IMR-90 (cell line): ENCODE measurements at regions not wholly inside any gene's neighbourhood (a gene's known extent, or its start where the extent isn't known, plus 50 kb on each side); places are given as distances from the start of the nearest gene placed in this dataset.

Source experiments
- ATAC-seq: fragments of 200-7000 bp; cut with Tn5 transposase; 2 replicates; pipeline ENCODE4 v1.9.1; 2020; ENCODE audit warnings: low read depth, mild to moderate bottlenecking, moderate library complexity
- BruUV-seq: library from RNA; stranded (reverse); fragments of 400-500 nt; replicated peaks from 2 replicates; lab custom pipeline; 2021; lab: Mats Ljungman, UMichigan
- CTCF ChIA-PET: fragments of 300-600 bp; formaldehyde crosslinking; extraction: SDS; loops from one replicate; lab custom pipeline; 2021; ENCODE audit warnings: antibody characterized with exemption; lab: Yijun Ruan, JAX
- POLR2A ChIA-PET: fragments of 300-600 bp; sonication (Branson Sonifier 250); formaldehyde crosslinking; loops from one replicate; lab custom pipeline; 2022; ENCODE audit warnings: antibody characterized with exemption; ENCODE audit not compliant: unreplicated experiment; lab: Charles Lee
- DNase-seq: peaks from one replicate; pipeline ENCODE4 v3.0.0; 2013
- H2AFZ ChIP-seq: replicated peaks from 2 replicates; pipeline ENCODE3; 2013; ENCODE audit warnings: low read length, mild to moderate bottlenecking; ENCODE audit not compliant: poor library complexity
- H2AK5ac ChIP-seq: 2 replicates; pipeline ENCODE4 v1.6.1; 2013; ENCODE audit warnings: low read depth, low read length, inconsistent platforms
- H2AK9ac ChIP-seq: replicated peaks from 2 replicates; pipeline ENCODE3; 2013; ENCODE audit warnings: mild to moderate bottlenecking, low read depth, low read length, moderate library complexity; ENCODE audit not compliant: poor library complexity
- H2BK120ac ChIP-seq: 2 replicates; pipeline ENCODE4 v1.6.1; 2013; ENCODE audit warnings: low read depth, low read length, inconsistent platforms
- H2BK15ac ChIP-seq: 3 replicates; pipeline ENCODE4 v1.6.1; 2013; ENCODE audit warnings: low read depth, low read length, inconsistent platforms
- H2BK20ac ChIP-seq: 2 replicates; pipeline ENCODE4 v1.6.1; 2013; ENCODE audit warnings: low read depth, mild to moderate bottlenecking, inconsistent platforms, low read length, moderate library complexity
- H2BK5ac ChIP-seq: 2 replicates; pipeline ENCODE4 v1.6.1; 2013; ENCODE audit warnings: mild to moderate bottlenecking, low read depth, low read length, inconsistent platforms; ENCODE audit not compliant: poor library complexity, severe bottlenecking
- H3K14ac ChIP-seq: replicated peaks from 2 replicates; pipeline ENCODE4 v1.6.1; 2013; ENCODE audit warnings: low read depth, low read length, inconsistent platforms
- H3K18ac ChIP-seq: 2 replicates; pipeline ENCODE4 v1.6.1; 2013; ENCODE audit warnings: low read depth, low read length, control low read depth
- H3K23ac ChIP-seq: 2 replicates; pipeline ENCODE4 v1.6.1; 2013; ENCODE audit warnings: low read depth, low read length, inconsistent platforms
- H3K27ac ChIP-seq: 2 replicates; pipeline ENCODE4 v1.5.1; 2013; ENCODE audit warnings: mild to moderate bottlenecking, control low read depth, low read length; ENCODE audit not compliant: insufficient read depth
- H3K27me3 ChIP-seq: 2 replicates; pipeline ENCODE4 v1.6.1; 2013; ENCODE audit warnings: low read length; ENCODE audit not compliant: control insufficient read depth, insufficient read depth
- H3K36me3 ChIP-seq: 2 replicates; pipeline ENCODE4 v1.6.1; 2013; ENCODE audit warnings: low read length, mixed read lengths; ENCODE audit not compliant: control insufficient read depth, insufficient read depth
- H3K4ac ChIP-seq: 2 replicates; pipeline ENCODE4 v1.6.1; 2013; ENCODE audit warnings: low read depth, low read length, inconsistent platforms
- H3K4me1 ChIP-seq: 2 replicates; pipeline ENCODE4 v1.6.1; 2013; ENCODE audit warnings: low read length, mixed read lengths; ENCODE audit not compliant: control insufficient read depth, insufficient read depth
- H3K4me2 ChIP-seq: 2 replicates; pipeline ENCODE4 v1.6.1; 2013; ENCODE audit warnings: low read depth, mild to moderate bottlenecking, control low read depth, low read length, moderate library complexity
- H3K4me3 ChIP-seq: 2 replicates; pipeline ENCODE4 v1.5.1; 2013; ENCODE audit warnings: low read depth, mild to moderate bottlenecking, control low read depth, low read length, moderate library complexity; ENCODE audit not compliant: insufficient read depth
- H3K56ac ChIP-seq: 2 replicates; pipeline ENCODE4 v1.6.1; 2013; ENCODE audit warnings: low read length, inconsistent platforms; ENCODE audit not compliant: insufficient read depth; ENCODE audit errors: extremely low read depth
- H3K79me1 ChIP-seq, 2 experiments: 2 replicates each; pipeline ENCODE4 v1.6.1; 2013; ENCODE audit warnings: low read length in 2 of 2, inconsistent platforms in 1 of 2, low read depth in 1 of 2
- H3K9ac ChIP-seq: 2 replicates; pipeline ENCODE4 v1.6.1; 2013; ENCODE audit warnings: low read depth, low read length, control low read depth
- H3K9me1 ChIP-seq: 2 replicates; pipeline ENCODE4 v1.6.1; 2013; ENCODE audit warnings: low read length, inconsistent platforms; ENCODE audit not compliant: insufficient read depth
- H3K9me3 ChIP-seq: 2 replicates; pipeline ENCODE4 v1.6.1; 2013; ENCODE audit warnings: low read length; ENCODE audit not compliant: control insufficient read depth, insufficient read depth
- H4K20me1 ChIP-seq: 2 replicates; pipeline ENCODE4 v1.6.1; 2013; ENCODE audit warnings: low read length, inconsistent platforms; ENCODE audit not compliant: insufficient read depth
- H4K5ac ChIP-seq: 2 replicates; pipeline ENCODE4 v1.6.1; 2013; ENCODE audit warnings: mild to moderate bottlenecking, low read depth, low read length, control low read depth
- H4K8ac ChIP-seq, 2 experiments: 2 replicates each; pipeline ENCODE4 v1.6.1; 2013; ENCODE audit warnings: low read depth in 2 of 2, low read length in 2 of 2, control low read depth in 1 of 2, inconsistent platforms in 1 of 2
- H4K91ac ChIP-seq: 2 replicates; pipeline ENCODE4 v1.6.1; 2013; ENCODE audit warnings: low read depth, low read length, inconsistent platforms; ENCODE audit not compliant: insufficient read depth
- BHLHE40 ChIP-seq: fragments of 150-350 bp; IDR thresholded peaks from 2 replicates; pipeline ENCODE4 v1.6.1; 2016; ENCODE audit warnings: mild to moderate bottlenecking, low read depth, low read length
- CEBPB ChIP-seq: IDR thresholded peaks from 2 replicates; pipeline ENCODE4 v1.6.1; 2012; ENCODE audit warnings: low read depth, low read length, improper control_type of control experiment
- CHD1 ChIP-seq: IDR thresholded peaks from 2 replicates; pipeline ENCODE4 v1.6.1; 2012; ENCODE audit warnings: low read depth, low read length, improper control_type of control experiment
- FOS ChIP-seq: fragments of 150-350 bp; IDR thresholded peaks from 2 replicates; pipeline ENCODE4 v1.6.1; 2016; ENCODE audit warnings: low read depth, low read length
- MAFK ChIP-seq: IDR thresholded peaks from 2 replicates; pipeline ENCODE4 v1.6.1; 2012; ENCODE audit warnings: low read depth, low read length, improper control_type of control experiment
- MAZ ChIP-seq: IDR thresholded peaks from 2 replicates; pipeline ENCODE4 v1.6.1; 2012; ENCODE audit warnings: low read depth, mild to moderate bottlenecking, low read length, improper control_type of control experiment, moderate library complexity, borderline replicate concordance
- NFE2L2 ChIP-seq: fragments of 150-350 bp; IDR thresholded peaks from 2 replicates; pipeline ENCODE4 v1.6.1; 2016; ENCODE audit warnings: low read depth, mild to moderate bottlenecking, low read length
- POLR2A ChIP-seq: IDR thresholded peaks from 2 replicates; pipeline ENCODE4 v1.6.1; 2012; ENCODE audit warnings: mild to moderate bottlenecking, low read depth, low read length
- RAD21 ChIP-seq: IDR thresholded peaks from 2 replicates; pipeline ENCODE4 v1.6.1; 2012; ENCODE audit warnings: low read length, improper control_type of control experiment
- RCOR1 ChIP-seq: IDR thresholded peaks from 2 replicates; pipeline ENCODE4 v1.6.1; 2012; ENCODE audit warnings: mild to moderate bottlenecking, low read length, improper control_type of control experiment; ENCODE audit not compliant: insufficient replicate concordance
- RFX5 ChIP-seq: IDR thresholded peaks from 2 replicates; pipeline ENCODE4 v1.8.0; 2012; ENCODE audit warnings: low read depth, mild to moderate bottlenecking, low read length, moderate library complexity
- USF2 ChIP-seq: fragments of 150-350 bp; IDR thresholded peaks from 2 replicates; pipeline ENCODE4 v1.6.1; 2017; ENCODE audit warnings: mild to moderate bottlenecking, antibody characterized with exemption, low read length, low read depth
- WGBS, 2 experiments: methylation state at CpG; one replicate each; pipeline versions ENCODE4 v1.1.5 to v1.1.7; 2013; ENCODE audit warnings: missing lambda C conversion rate in 2 of 2; ENCODE audit not compliant: insufficient read length in 1 of 2; ENCODE audit errors: extremely low coverage in 2 of 2; 5-methylcytosine and 5-hydroxymethylcytosine counted together
- dilution Hi-C: fragments of 300-500 bp; cut with HindIII; formaldehyde crosslinking; loops from one replicate; pipeline ENCODE4 v1.14.3; 2018; ENCODE audit warnings: low sequenced_read_pairs; ENCODE audit not compliant: unreplicated experiment
- in situ Hi-C: fragments of 300-500 bp; cut with MboI; formaldehyde crosslinking; loops from 3 replicates; pipeline ENCODE4 v1.14.3; 2019; ENCODE audit warnings: low sequenced_read_pairs, inconsistent platforms, mixed read lengths
- intact Hi-C: fragments of 100-400 bp; cut with micrococcal nuclease; formaldehyde crosslinking; loops from 2 replicates; pipeline ENCODE4 v1.10.0; 2022
- TF ChIP-seq, protein P1 (sequence below): fragments of 150-350 bp; IDR thresholded peaks from 2 replicates; pipeline ENCODE4 v1.6.1; 2016; ENCODE audit warnings: low read depth, mild to moderate bottlenecking, low read length, moderate library complexity, borderline replicate concordance
- TF ChIP-seq, protein P2 (sequence below): conservative IDR thresholded peaks from 2 replicates; pipeline ENCODE4 v1.5.1; 2012; ENCODE audit warnings: mild to moderate bottlenecking, low read depth, low read length, improper control_type of control experiment

- H3K23ac ChIP-seq, result no peak overlapping the region
- no peak overlapping the region for H2AFZ ChIP-seq
- 87% methylated on average over 17 of the region's 20 CpGs; no CpG with 5 or more reads in 1 of the 2 experiments for WGBS, 2 experiments
- no peak overlapping the region for H2AK5ac ChIP-seq
- H2BK20ac ChIP-seq, result no peak overlapping the region
- H3K27ac ChIP-seq, result no peak overlapping the region
- DNase-seq (no peak), ATAC-seq (no peak)
- no peak overlapping the region for H4K8ac ChIP-seq
- H3K27me3 ChIP-seq, result peaks cover 35% of the 10 kb centered on the region
- no peak overlapping the region for H3K4me2 ChIP-seq
- BruUV-seq, result no TSS peak
- no peak overlapping the region for H2BK120ac ChIP-seq
- TF ChIP-seq MAZ, result no peak
- TF ChIP-seq, protein P1, sequence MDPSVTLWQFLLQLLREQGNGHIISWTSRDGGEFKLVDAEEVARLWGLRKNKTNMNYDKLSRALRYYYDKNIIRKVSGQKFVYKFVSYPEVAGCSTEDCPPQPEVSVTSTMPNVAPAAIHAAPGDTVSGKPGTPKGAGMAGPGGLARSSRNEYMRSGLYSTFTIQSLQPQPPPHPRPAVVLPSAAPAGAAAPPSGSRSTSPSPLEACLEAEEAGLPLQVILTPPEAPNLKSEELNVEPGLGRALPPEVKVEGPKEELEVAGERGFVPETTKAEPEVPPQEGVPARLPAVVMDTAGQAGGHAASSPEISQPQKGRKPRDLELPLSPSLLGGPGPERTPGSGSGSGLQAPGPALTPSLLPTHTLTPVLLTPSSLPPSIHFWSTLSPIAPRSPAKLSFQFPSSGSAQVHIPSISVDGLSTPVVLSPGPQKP, result no peak
- TF ChIP-seq POLR2A, result no peak
- TF ChIP-seq, protein P2, sequence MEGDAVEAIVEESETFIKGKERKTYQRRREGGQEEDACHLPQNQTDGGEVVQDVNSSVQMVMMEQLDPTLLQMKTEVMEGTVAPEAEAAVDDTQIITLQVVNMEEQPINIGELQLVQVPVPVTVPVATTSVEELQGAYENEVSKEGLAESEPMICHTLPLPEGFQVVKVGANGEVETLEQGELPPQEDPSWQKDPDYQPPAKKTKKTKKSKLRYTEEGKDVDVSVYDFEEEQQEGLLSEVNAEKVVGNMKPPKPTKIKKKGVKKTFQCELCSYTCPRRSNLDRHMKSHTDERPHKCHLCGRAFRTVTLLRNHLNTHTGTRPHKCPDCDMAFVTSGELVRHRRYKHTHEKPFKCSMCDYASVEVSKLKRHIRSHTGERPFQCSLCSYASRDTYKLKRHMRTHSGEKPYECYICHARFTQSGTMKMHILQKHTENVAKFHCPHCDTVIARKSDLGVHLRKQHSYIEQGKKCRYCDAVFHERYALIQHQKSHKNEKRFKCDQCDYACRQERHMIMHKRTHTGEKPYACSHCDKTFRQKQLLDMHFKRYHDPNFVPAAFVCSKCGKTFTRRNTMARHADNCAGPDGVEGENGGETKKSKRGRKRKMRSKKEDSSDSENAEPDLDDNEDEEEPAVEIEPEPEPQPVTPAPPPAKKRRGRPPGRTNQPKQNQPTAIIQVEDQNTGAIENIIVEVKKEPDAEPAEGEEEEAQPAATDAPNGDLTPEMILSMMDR, result no peak
- no peak for TF ChIP-seq RAD21
- no peak for TF ChIP-seq RFX5
- TF ChIP-seq CHD1, result no peak
- TF ChIP-seq CEBPB, result no peak
- no peak for TF ChIP-seq FOS
- no peak for TF ChIP-seq MAFK
- TF ChIP-seq USF2, result no peak
- TF ChIP-seq BHLHE40, result no peak
- TF ChIP-seq RCOR1, result no peak
- TF ChIP-seq NFE2L2, result no peak
- no peaks in the 10 kb centered on the region for H3K79me1 ChIP-seq
- intact Hi-C loops (no loop called here), dilution Hi-C loops (no loop called here), in situ Hi-C loops (no loop called here)
- H2BK15ac ChIP-seq, result no peak overlapping the region
- H3K9me1 ChIP-seq, result no peaks in the 10 kb centered on the region
- ChIA-PET CTCF (no interaction called here), POLR2A (no interaction called here)
- no peak overlapping the region for H4K5ac ChIP-seq
- H4K20me1 ChIP-seq, result no peaks in the 10 kb centered on the region
- no peak overlapping the region for H2AK9ac ChIP-seq
- H3K9me3 ChIP-seq, result peaks cover 2% of the 10 kb centered on the region; the same call in 1 of the 2 replicates
- H3K4me1 ChIP-seq, result no peaks in the 10 kb centered on the region
- no peak overlapping the region for H3K18ac ChIP-seq
- H3K9ac ChIP-seq, result no peak overlapping the region
- no peak overlapping the region for H3K4me3 ChIP-seq
- no peaks in the 10 kb centered on the region for H3K36me3 ChIP-seq
- H4K91ac ChIP-seq, result no peak overlapping the region
- H2BK5ac ChIP-seq, result no peak overlapping the region
- H3K14ac ChIP-seq, result no peak overlapping the region
- no peak overlapping the region for H3K4ac ChIP-seq
- H3K56ac ChIP-seq, result no peak overlapping the region
Measured at GRCh38 chr7:410395-410910, 109.2 kb downstream of the PDGFA start.
